ENCODE measurements at regions not wholly inside any gene's neighbourhood (a gene's known extent, or its start where the extent isn't known, plus 50 kb on each side); places are given as distances from the start of the nearest gene placed in this dataset.
A peak's percentile ranks its signal among the peaks of the same experiment; 100 is the strongest.

GRCh38 chr2:43012966-43013365 lies 213.4 kb downstream of the ZFP36L2 start:
- Histone ChIP-seq H3K27me3 (ENCODE audit: control insufficient read depth, insufficient read depth, low read length) (no peaks in the 10 kb centered on the region), H3K4me1 (ENCODE audit: control insufficient read depth, extremely low read depth, insufficient read depth, low read length) (peaks cover 1% of the 10 kb centered on the region), H2AFZ (ENCODE audit: low read length) (no peak overlapping the region), H3K9ac (ENCODE audit: insufficient read depth, low read length) (no peak overlapping the region), H3K9me3 (ENCODE audit: control insufficient read depth, insufficient read depth, low read depth, low read length) (no peaks in the 10 kb centered on the region), H3K36me3 (ENCODE audit: control insufficient read depth, insufficient read depth, low read length) (no peaks in the 10 kb centered on the region), H4K20me1 (ENCODE audit: control insufficient read depth, extremely low read depth, insufficient read depth, low read length) (no peaks in the 10 kb centered on the region), H3K27ac (ENCODE audit: insufficient read depth, low read length) (no peak overlapping the region), H3K4me3 (replicated peaks in 1 of 4; ENCODE audit: control extremely low read depth in 1 of 4, insufficient read depth in 1 of 4, low read depth in 3 of 4, low read length in 4 of 4) (no peak overlapping the region), H3K79me2 (ENCODE audit: control insufficient read depth, insufficient read depth, low read length) (no peaks in the 10 kb centered on the region), H3K4me2 (ENCODE audit: extremely low read depth, insufficient read depth, low read length) (no peak overlapping the region)
- DNase-seq (ENCODE audit: low read depth in 2 of 2), result no peak
- TF ChIP-seq CTCF (conservative IDR thresholded peaks at IDR 0.05 in 1 of 2, IDR thresholded peaks at IDR 0.05 in 1 of 2; ENCODE audit: low read depth in 1 of 2, low read length in 2 of 2) (no peak), EZH2 (IDR thresholded peaks at IDR 0.05; ENCODE audit: low read length, missing control alignments) (no peak)

DNA sequence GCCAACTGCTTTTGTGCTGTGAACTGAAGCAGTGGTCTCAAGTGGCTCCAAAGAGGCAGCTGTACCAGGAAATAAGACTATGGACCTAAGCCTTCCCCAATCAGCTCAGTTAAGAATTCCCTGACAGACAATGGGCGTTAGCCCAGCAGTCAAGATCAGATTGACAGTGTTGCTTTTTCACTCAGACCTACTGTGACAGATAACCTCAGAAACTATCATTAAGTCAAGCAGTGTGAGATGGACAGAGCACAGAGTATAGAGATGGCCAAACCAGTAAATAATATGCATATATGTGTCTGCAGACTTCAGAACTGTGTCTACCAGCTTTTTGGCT lies 215.3 kb downstream of the ZFP36L2 start:
- Histone ChIP-seq H3K27me3 (ENCODE audit: control insufficient read depth, insufficient read depth, low read length) (no peaks in the 10 kb centered on the region), H3K27ac (ENCODE audit: insufficient read depth, low read length) (no peak overlapping the region), H2AFZ (ENCODE audit: low read length) (no peak overlapping the region), H3K79me2 (ENCODE audit: control insufficient read depth, insufficient read depth, low read length) (no peaks in the 10 kb centered on the region), H3K4me2 (ENCODE audit: extremely low read depth, insufficient read depth, low read length) (no peak overlapping the region), H3K4me3 (replicated peaks in 1 of 4; ENCODE audit: control extremely low read depth in 1 of 4, insufficient read depth in 1 of 4, low read depth in 3 of 4, low read length in 4 of 4) (no peak overlapping the region), H4K20me1 (ENCODE audit: control insufficient read depth, extremely low read depth, insufficient read depth, low read length) (no peaks in the 10 kb centered on the region), H3K4me1 (ENCODE audit: control insufficient read depth, extremely low read depth, insufficient read depth, low read length) (no peaks in the 10 kb centered on the region), H3K9me3 (ENCODE audit: control insufficient read depth, insufficient read depth, low read depth, low read length) (no peaks in the 10 kb centered on the region), H3K36me3 (ENCODE audit: control insufficient read depth, insufficient read depth, low read length) (no peaks in the 10 kb centered on the region), H3K9ac (ENCODE audit: insufficient read depth, low read length) (no peak overlapping the region)
- DNase-seq (ENCODE audit: low read depth in 2 of 2), result no peak
- no peak for TF ChIP-seq CTCF (conservative IDR thresholded peaks at IDR 0.05 in 1 of 2, IDR thresholded peaks at IDR 0.05 in 1 of 2; ENCODE audit: low read depth in 1 of 2, low read length in 2 of 2)
- TF ChIP-seq EZH2 (IDR thresholded peaks at IDR 0.05; ENCODE audit: low read length, missing control alignments), result no peak

- no peak overlapping the region for H3K9ac ChIP-seq (ENCODE audit: insufficient read depth, low read length)
- no peaks in the 10 kb centered on the region for H4K20me1 ChIP-seq (ENCODE audit: control insufficient read depth, extremely low read depth, insufficient read depth, low read length)
- H3K79me2 ChIP-seq (ENCODE audit: control insufficient read depth, insufficient read depth, low read length), result no peaks in the 10 kb centered on the region
- no peaks in the 10 kb centered on the region for H3K27me3 ChIP-seq (ENCODE audit: control insufficient read depth, insufficient read depth, low read length)
- H3K4me2 ChIP-seq (ENCODE audit: extremely low read depth, insufficient read depth, low read length), result no peak overlapping the region
- H3K27ac ChIP-seq (ENCODE audit: insufficient read depth, low read length), result no peak overlapping the region
- peak in 1 of 2 donors; percentile 35 for DNase-seq (ENCODE audit: low read depth in 2 of 2)
- H3K4me1 ChIP-seq (ENCODE audit: control insufficient read depth, extremely low read depth, insufficient read depth, low read length), result no peaks in the 10 kb centered on the region
- no peaks in the 10 kb centered on the region for H3K9me3 ChIP-seq (ENCODE audit: control insufficient read depth, insufficient read depth, low read depth, low read length)
- no peak for TF ChIP-seq CTCF (conservative IDR thresholded peaks at IDR 0.05 in 1 of 2, IDR thresholded peaks at IDR 0.05 in 1 of 2; ENCODE audit: low read depth in 1 of 2, low read length in 2 of 2)
- TF ChIP-seq EZH2 (IDR thresholded peaks at IDR 0.05; ENCODE audit: low read length, missing control alignments), result no peak
- H3K36me3 ChIP-seq (ENCODE audit: control insufficient read depth, insufficient read depth, low read length), result no peaks in the 10 kb centered on the region
- H3K4me3 ChIP-seq (replicated peaks in 1 of 4; ENCODE audit: control extremely low read depth in 1 of 4, insufficient read depth in 1 of 4, low read depth in 3 of 4, low read length in 4 of 4), result no peak overlapping the region
- H2AFZ ChIP-seq (ENCODE audit: low read length), result no peak overlapping the region
Measured at GRCh38 chr2:43010438-43011157, 215.8 kb downstream of the ZFP36L2 start.

Measured in fibroblast of lung (primary cell).